IMR-90 (cell line): ENCODE measurements at regions not wholly inside any gene's neighbourhood (a gene's known extent, or its start where the extent isn't known, plus 50 kb on each side); places are given as distances from the start of the nearest gene placed in this dataset.

ENCODE experiments used
- ATAC-seq: fragments of 200-7000 bp; cut with Tn5 transposase; 2 replicates; pipeline ENCODE4 v1.9.1; 2020; ENCODE audit warnings: low read depth, mild to moderate bottlenecking, moderate library complexity
- BruUV-seq: library from RNA; stranded (reverse); fragments of 400-500 nt; replicated peaks from 2 replicates; lab custom pipeline; 2021; lab: Mats Ljungman, UMichigan
- CTCF ChIA-PET: fragments of 300-600 bp; formaldehyde crosslinking; extraction: SDS; loops from one replicate; lab custom pipeline; 2021; ENCODE audit warnings: antibody characterized with exemption; lab: Yijun Ruan, JAX
- POLR2A ChIA-PET: fragments of 300-600 bp; sonication (Branson Sonifier 250); formaldehyde crosslinking; loops from one replicate; lab custom pipeline; 2022; ENCODE audit warnings: antibody characterized with exemption; ENCODE audit not compliant: unreplicated experiment; lab: Charles Lee
- DNase-seq: peaks from one replicate; pipeline ENCODE4 v3.0.0; 2013
- H2AFZ ChIP-seq: replicated peaks from 2 replicates; pipeline ENCODE3; 2013; ENCODE audit warnings: low read length, mild to moderate bottlenecking; ENCODE audit not compliant: poor library complexity
- H2AK5ac ChIP-seq: 2 replicates; pipeline ENCODE4 v1.6.1; 2013; ENCODE audit warnings: low read depth, low read length, inconsistent platforms
- H2AK9ac ChIP-seq: replicated peaks from 2 replicates; pipeline ENCODE3; 2013; ENCODE audit warnings: mild to moderate bottlenecking, low read depth, low read length, moderate library complexity; ENCODE audit not compliant: poor library complexity
- H2BK120ac ChIP-seq: 2 replicates; pipeline ENCODE4 v1.6.1; 2013; ENCODE audit warnings: low read depth, low read length, inconsistent platforms
- H2BK15ac ChIP-seq: 3 replicates; pipeline ENCODE4 v1.6.1; 2013; ENCODE audit warnings: low read depth, low read length, inconsistent platforms
- H2BK20ac ChIP-seq: 2 replicates; pipeline ENCODE4 v1.6.1; 2013; ENCODE audit warnings: low read depth, mild to moderate bottlenecking, inconsistent platforms, low read length, moderate library complexity
- H2BK5ac ChIP-seq: 2 replicates; pipeline ENCODE4 v1.6.1; 2013; ENCODE audit warnings: mild to moderate bottlenecking, low read depth, low read length, inconsistent platforms; ENCODE audit not compliant: poor library complexity, severe bottlenecking
- H3K14ac ChIP-seq: replicated peaks from 2 replicates; pipeline ENCODE4 v1.6.1; 2013; ENCODE audit warnings: low read depth, low read length, inconsistent platforms
- H3K18ac ChIP-seq: 2 replicates; pipeline ENCODE4 v1.6.1; 2013; ENCODE audit warnings: low read depth, low read length, control low read depth
- H3K23ac ChIP-seq: 2 replicates; pipeline ENCODE4 v1.6.1; 2013; ENCODE audit warnings: low read depth, low read length, inconsistent platforms
- H3K27ac ChIP-seq: 2 replicates; pipeline ENCODE4 v1.5.1; 2013; ENCODE audit warnings: mild to moderate bottlenecking, control low read depth, low read length; ENCODE audit not compliant: insufficient read depth
- H3K27me3 ChIP-seq: 2 replicates; pipeline ENCODE4 v1.6.1; 2013; ENCODE audit warnings: low read length; ENCODE audit not compliant: control insufficient read depth, insufficient read depth
- H3K36me3 ChIP-seq: 2 replicates; pipeline ENCODE4 v1.6.1; 2013; ENCODE audit warnings: low read length, mixed read lengths; ENCODE audit not compliant: control insufficient read depth, insufficient read depth
- H3K4ac ChIP-seq: 2 replicates; pipeline ENCODE4 v1.6.1; 2013; ENCODE audit warnings: low read depth, low read length, inconsistent platforms
- H3K4me1 ChIP-seq: 2 replicates; pipeline ENCODE4 v1.6.1; 2013; ENCODE audit warnings: low read length, mixed read lengths; ENCODE audit not compliant: control insufficient read depth, insufficient read depth
- H3K4me2 ChIP-seq: 2 replicates; pipeline ENCODE4 v1.6.1; 2013; ENCODE audit warnings: low read depth, mild to moderate bottlenecking, control low read depth, low read length, moderate library complexity
- H3K4me3 ChIP-seq: 2 replicates; pipeline ENCODE4 v1.5.1; 2013; ENCODE audit warnings: low read depth, mild to moderate bottlenecking, control low read depth, low read length, moderate library complexity; ENCODE audit not compliant: insufficient read depth
- H3K56ac ChIP-seq: 2 replicates; pipeline ENCODE4 v1.6.1; 2013; ENCODE audit warnings: low read length, inconsistent platforms; ENCODE audit not compliant: insufficient read depth; ENCODE audit errors: extremely low read depth
- H3K79me1 ChIP-seq, 2 experiments: 2 replicates each; pipeline ENCODE4 v1.6.1; 2013; ENCODE audit warnings: low read length in 2 of 2, inconsistent platforms in 1 of 2, low read depth in 1 of 2
- H3K9ac ChIP-seq: 2 replicates; pipeline ENCODE4 v1.6.1; 2013; ENCODE audit warnings: low read depth, low read length, control low read depth
- H3K9me1 ChIP-seq: 2 replicates; pipeline ENCODE4 v1.6.1; 2013; ENCODE audit warnings: low read length, inconsistent platforms; ENCODE audit not compliant: insufficient read depth
- H3K9me3 ChIP-seq: 2 replicates; pipeline ENCODE4 v1.6.1; 2013; ENCODE audit warnings: low read length; ENCODE audit not compliant: control insufficient read depth, insufficient read depth
- H4K20me1 ChIP-seq: 2 replicates; pipeline ENCODE4 v1.6.1; 2013; ENCODE audit warnings: low read length, inconsistent platforms; ENCODE audit not compliant: insufficient read depth
- H4K5ac ChIP-seq: 2 replicates; pipeline ENCODE4 v1.6.1; 2013; ENCODE audit warnings: mild to moderate bottlenecking, low read depth, low read length, control low read depth
- H4K8ac ChIP-seq, 2 experiments: 2 replicates each; pipeline ENCODE4 v1.6.1; 2013; ENCODE audit warnings: low read depth in 2 of 2, low read length in 2 of 2, control low read depth in 1 of 2, inconsistent platforms in 1 of 2
- H4K91ac ChIP-seq: 2 replicates; pipeline ENCODE4 v1.6.1; 2013; ENCODE audit warnings: low read depth, low read length, inconsistent platforms; ENCODE audit not compliant: insufficient read depth
- BHLHE40 ChIP-seq: fragments of 150-350 bp; IDR thresholded peaks from 2 replicates; pipeline ENCODE4 v1.6.1; 2016; ENCODE audit warnings: mild to moderate bottlenecking, low read depth, low read length
- CEBPB ChIP-seq: IDR thresholded peaks from 2 replicates; pipeline ENCODE4 v1.6.1; 2012; ENCODE audit warnings: low read depth, low read length, improper control_type of control experiment
- FOS ChIP-seq: fragments of 150-350 bp; IDR thresholded peaks from 2 replicates; pipeline ENCODE4 v1.6.1; 2016; ENCODE audit warnings: low read depth, low read length
- MAFK ChIP-seq: IDR thresholded peaks from 2 replicates; pipeline ENCODE4 v1.6.1; 2012; ENCODE audit warnings: low read depth, low read length, improper control_type of control experiment
- MAZ ChIP-seq: IDR thresholded peaks from 2 replicates; pipeline ENCODE4 v1.6.1; 2012; ENCODE audit warnings: low read depth, mild to moderate bottlenecking, low read length, improper control_type of control experiment, moderate library complexity, borderline replicate concordance
- MXI1 ChIP-seq: IDR thresholded peaks from 2 replicates; pipeline ENCODE4 v1.6.1; 2012; ENCODE audit warnings: low read depth, mild to moderate bottlenecking, low read length, moderate library complexity, borderline replicate concordance
- NFE2L2 ChIP-seq: fragments of 150-350 bp; IDR thresholded peaks from 2 replicates; pipeline ENCODE4 v1.6.1; 2016; ENCODE audit warnings: low read depth, mild to moderate bottlenecking, low read length
- RAD21 ChIP-seq: IDR thresholded peaks from 2 replicates; pipeline ENCODE4 v1.6.1; 2012; ENCODE audit warnings: low read length, improper control_type of control experiment
- RCOR1 ChIP-seq: IDR thresholded peaks from 2 replicates; pipeline ENCODE4 v1.6.1; 2012; ENCODE audit warnings: mild to moderate bottlenecking, low read length, improper control_type of control experiment; ENCODE audit not compliant: insufficient replicate concordance
- SMC3 ChIP-seq: fragments of 150-350 bp; IDR thresholded peaks from 2 replicates; pipeline ENCODE4 v1.6.1; 2016; ENCODE audit warnings: low read depth, mild to moderate bottlenecking, antibody characterized with exemption, low read length, moderate library complexity
- WGBS, 2 experiments: methylation state at CpG; one replicate each; pipeline versions ENCODE4 v1.1.5 to v1.1.7; 2013; ENCODE audit warnings: missing lambda C conversion rate in 2 of 2; ENCODE audit not compliant: insufficient read length in 1 of 2; ENCODE audit errors: extremely low coverage in 2 of 2; 5-methylcytosine and 5-hydroxymethylcytosine counted together
- dilution Hi-C: fragments of 300-500 bp; cut with HindIII; formaldehyde crosslinking; loops from one replicate; pipeline ENCODE4 v1.14.3; 2018; ENCODE audit warnings: low sequenced_read_pairs; ENCODE audit not compliant: unreplicated experiment
- in situ Hi-C: fragments of 300-500 bp; cut with MboI; formaldehyde crosslinking; loops from 3 replicates; pipeline ENCODE4 v1.14.3; 2019; ENCODE audit warnings: low sequenced_read_pairs, inconsistent platforms, mixed read lengths
- intact Hi-C: fragments of 100-400 bp; cut with micrococcal nuclease; formaldehyde crosslinking; loops from 2 replicates; pipeline ENCODE4 v1.10.0; 2022
- TF ChIP-seq, protein P1 (sequence below): fragments of 150-350 bp; IDR thresholded peaks from 2 replicates; pipeline ENCODE4 v1.6.1; 2016; ENCODE audit warnings: low read depth, mild to moderate bottlenecking, low read length, moderate library complexity, borderline replicate concordance
- TF ChIP-seq, protein P2 (sequence below): conservative IDR thresholded peaks from 2 replicates; pipeline ENCODE4 v1.5.1; 2012; ENCODE audit warnings: mild to moderate bottlenecking, low read depth, low read length, improper control_type of control experiment

GRCh38 chr14:106166650-106167204, 640.3 kb downstream of the TMEM121 start:
- POLR2A ChIA-PET: no interaction called here
- no peak overlapping the region for H3K27ac ChIP-seq
- H4K91ac ChIP-seq: no peak overlapping the region
- CTCF ChIA-PET: no interaction called here
- H2BK120ac ChIP-seq: no peak overlapping the region
- H3K14ac ChIP-seq: no peak overlapping the region
- H4K20me1 ChIP-seq: no peaks in the 10 kb centered on the region
- H3K27me3 ChIP-seq: no peaks in the 10 kb centered on the region
- ATAC-seq (no peak), DNase-seq (no peak)
- no peak overlapping the region for H2BK5ac ChIP-seq
- dilution Hi-C loops (no loop called here), intact Hi-C loops (no loop called here), in situ Hi-C loops (no loop called here)
- H3K23ac ChIP-seq: no peak overlapping the region
- H4K8ac ChIP-seq: no peak overlapping the region
- no peak overlapping the region for H3K9ac ChIP-seq
- no peak overlapping the region for H2BK15ac ChIP-seq
- H2AK9ac ChIP-seq: no peak overlapping the region
- H3K18ac ChIP-seq: no peak overlapping the region
- H3K9me3 ChIP-seq: peaks cover 6% of the 10 kb centered on the region; the same call in 1 of the 2 replicates
- TF ChIP-seq CEBPB (no peak), MXI1 (no peak), BHLHE40 (no peak), FOS (no peak), NFE2L2 (no peak), SMC3 (no peak), MAFK (no peak), RAD21 (no peak), RCOR1 (no peak), MAZ (no peak)
- TF ChIP-seq, protein P1, sequence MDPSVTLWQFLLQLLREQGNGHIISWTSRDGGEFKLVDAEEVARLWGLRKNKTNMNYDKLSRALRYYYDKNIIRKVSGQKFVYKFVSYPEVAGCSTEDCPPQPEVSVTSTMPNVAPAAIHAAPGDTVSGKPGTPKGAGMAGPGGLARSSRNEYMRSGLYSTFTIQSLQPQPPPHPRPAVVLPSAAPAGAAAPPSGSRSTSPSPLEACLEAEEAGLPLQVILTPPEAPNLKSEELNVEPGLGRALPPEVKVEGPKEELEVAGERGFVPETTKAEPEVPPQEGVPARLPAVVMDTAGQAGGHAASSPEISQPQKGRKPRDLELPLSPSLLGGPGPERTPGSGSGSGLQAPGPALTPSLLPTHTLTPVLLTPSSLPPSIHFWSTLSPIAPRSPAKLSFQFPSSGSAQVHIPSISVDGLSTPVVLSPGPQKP: no peak
- TF ChIP-seq, protein P2, sequence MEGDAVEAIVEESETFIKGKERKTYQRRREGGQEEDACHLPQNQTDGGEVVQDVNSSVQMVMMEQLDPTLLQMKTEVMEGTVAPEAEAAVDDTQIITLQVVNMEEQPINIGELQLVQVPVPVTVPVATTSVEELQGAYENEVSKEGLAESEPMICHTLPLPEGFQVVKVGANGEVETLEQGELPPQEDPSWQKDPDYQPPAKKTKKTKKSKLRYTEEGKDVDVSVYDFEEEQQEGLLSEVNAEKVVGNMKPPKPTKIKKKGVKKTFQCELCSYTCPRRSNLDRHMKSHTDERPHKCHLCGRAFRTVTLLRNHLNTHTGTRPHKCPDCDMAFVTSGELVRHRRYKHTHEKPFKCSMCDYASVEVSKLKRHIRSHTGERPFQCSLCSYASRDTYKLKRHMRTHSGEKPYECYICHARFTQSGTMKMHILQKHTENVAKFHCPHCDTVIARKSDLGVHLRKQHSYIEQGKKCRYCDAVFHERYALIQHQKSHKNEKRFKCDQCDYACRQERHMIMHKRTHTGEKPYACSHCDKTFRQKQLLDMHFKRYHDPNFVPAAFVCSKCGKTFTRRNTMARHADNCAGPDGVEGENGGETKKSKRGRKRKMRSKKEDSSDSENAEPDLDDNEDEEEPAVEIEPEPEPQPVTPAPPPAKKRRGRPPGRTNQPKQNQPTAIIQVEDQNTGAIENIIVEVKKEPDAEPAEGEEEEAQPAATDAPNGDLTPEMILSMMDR: no peak
- no peak overlapping the region for H3K4me3 ChIP-seq
- no peak overlapping the region for H2AK5ac ChIP-seq
- H3K4me2 ChIP-seq: no peak overlapping the region
- H3K56ac ChIP-seq: no peak overlapping the region
- no peak overlapping the region for H2AFZ ChIP-seq
- no peaks in the 10 kb centered on the region for H3K4me1 ChIP-seq
- H3K4ac ChIP-seq: no peak overlapping the region
- no peak overlapping the region for H4K5ac ChIP-seq
- no peaks in the 10 kb centered on the region for H3K36me3 ChIP-seq
- BruUV-seq: no TSS peak
- no peak overlapping the region for H2BK20ac ChIP-seq
- no peaks in the 10 kb centered on the region for H3K79me1 ChIP-seq
- 43% methylated on average over 8 of the region's 10 CpGs; no CpG with 5 or more reads in 1 of the 2 experiments for WGBS, 2 experiments
- no peaks in the 10 kb centered on the region for H3K9me1 ChIP-seq
